ENCODE measurements at regions not wholly inside any gene's neighbourhood (a gene's known extent, or its start where the extent isn't known, plus 50 kb on each side); places are given as distances from the start of the nearest gene placed in this dataset.

- Histone ChIP-seq H3K4me3 (no peak overlapping the region), H3K4me1 (no peaks in the 10 kb centered on the region), H3K36me3 (no peaks in the 10 kb centered on the region), H3K9me3 (no peaks in the 10 kb centered on the region), H3K27ac (no peak overlapping the region), H3K27me3 (peaks cover 0 to 3% of the 10 kb centered on the region in 2 donors)
- no peak for TF ChIP-seq CTCF (IDR thresholded peaks at IDR 0.05)
- no peak for TF ChIP-seq POLR2A (IDR thresholded peaks at IDR 0.05)
- no peak for TF ChIP-seq POLR2AphosphoS5 (IDR thresholded peaks at IDR 0.05)
- intact Hi-C loops (cut with DNase I; ENCODE audit: low total_unique reads), result loop anchor here (10.0 kb wide), 1 partner anchor 368 kb away; no protein-coding TSS in a partner anchor
- DNase-seq (ENCODE audit: low spot score in 2 of 2), result no peak
Observed at GRCh38 chr13:27352698-27353097, 71.7 kb upstream of the GTF3A start.

- Histone ChIP-seq H3K4me1 (no peaks in the 10 kb centered on the region), H3K27me3 (peaks cover 0 to 3% of the 10 kb centered on the region in 2 donors), H3K9me3 (no peaks in the 10 kb centered on the region), H3K4me3 (no peak overlapping the region), H3K36me3 (no peaks in the 10 kb centered on the region), H3K27ac (no peak overlapping the region)
- DNase-seq (ENCODE audit: low spot score in 2 of 2), result no peak
- intact Hi-C loops (cut with DNase I; ENCODE audit: low total_unique reads), result loop anchor here (10.0 kb wide), 1 partner anchor 368 kb away; no protein-coding TSS in a partner anchor
- no peak for TF ChIP-seq POLR2AphosphoS5 (IDR thresholded peaks at IDR 0.05)
- TF ChIP-seq CTCF (IDR thresholded peaks at IDR 0.05), result no peak
- no peak for TF ChIP-seq POLR2A (IDR thresholded peaks at IDR 0.05)
Observed at GRCh38 chr13:27353166-27353583, 71.2 kb upstream of the GTF3A start.

- H3K9me3 ChIP-seq, result no peaks in the 10 kb centered on the region
- no peaks in the 10 kb centered on the region for H3K36me3 ChIP-seq
- TF ChIP-seq CTCF (IDR thresholded peaks at IDR 0.05), result no peak
- no peaks in the 10 kb centered on the region for H3K4me1 ChIP-seq
- intact Hi-C loops (cut with DNase I; ENCODE audit: low total_unique reads), result loop anchor here (10.0 kb wide), 1 partner anchor 369 kb away; no protein-coding TSS in a partner anchor
- no peak for DNase-seq (ENCODE audit: low spot score in 2 of 2)
- no peak overlapping the region for H3K27ac ChIP-seq
- peaks cover 0 to 3% of the 10 kb centered on the region in 2 donors for H3K27me3 ChIP-seq
- H3K4me3 ChIP-seq, result no peak overlapping the region
Observed at GRCh38 chr13:27353708-27354107, 70.7 kb upstream of the GTF3A start.

GRCh38 chr13:27354379-27354778 is 70.0 kb upstream of the GTF3A start:
- no peak overlapping the region for H3K27ac ChIP-seq
- peaks cover 0 to 3% of the 10 kb centered on the region in 2 donors for H3K27me3 ChIP-seq

GRCh38 chr13:27355894-27356293 is 68.5 kb upstream of the GTF3A start:
- Histone ChIP-seq H3K27ac (no peak overlapping the region), H3K27me3 (peaks cover 0 to 3% of the 10 kb centered on the region in 2 donors), H3K9me3 (no peaks in the 10 kb centered on the region), H3K4me3 (no peak overlapping the region), H3K4me1 (no peaks in the 10 kb centered on the region), H3K36me3 (no peaks in the 10 kb centered on the region)
- TF ChIP-seq POLR2A (IDR thresholded peaks at IDR 0.05), result no peak
- TF ChIP-seq POLR2AphosphoS5 (IDR thresholded peaks at IDR 0.05), result no peak
- TF ChIP-seq CTCF (IDR thresholded peaks at IDR 0.05), result no peak
- no peak for DNase-seq (ENCODE audit: low spot score in 2 of 2)
- intact Hi-C loops (cut with DNase I; ENCODE audit: low total_unique reads), result loop anchor here (10.0 kb wide), 1 partner anchor 371 kb away; no protein-coding TSS in a partner anchor

More at GRCh38 chr13:27354379-27354778, 70.0 kb upstream of the GTF3A start:
- no peaks in the 10 kb centered on the region for H3K4me1 ChIP-seq
- H3K9me3 ChIP-seq, result no peaks in the 10 kb centered on the region
- no peak for DNase-seq (ENCODE audit: low spot score in 2 of 2)
- H3K4me3 ChIP-seq, result no peak overlapping the region
- intact Hi-C loops (cut with DNase I; ENCODE audit: low total_unique reads), result loop anchor here (10.0 kb wide), 1 partner anchor 370 kb away; no protein-coding TSS in a partner anchor
- TF ChIP-seq CTCF (IDR thresholded peaks at IDR 0.05) (no peak), POLR2AphosphoS5 (IDR thresholded peaks at IDR 0.05) (no peak), POLR2A (IDR thresholded peaks at IDR 0.05) (no peak)
- no peaks in the 10 kb centered on the region for H3K36me3 ChIP-seq

All from breast epithelium (tissue), 4 donors.